ENCODE measurements at regions not wholly inside any gene's neighbourhood (a gene's known extent, or its start where the extent isn't known, plus 50 kb on each side); places are given as distances from the start of the nearest gene placed in this dataset.
A peak's percentile ranks its signal among the peaks of the same experiment; 100 is the strongest.

DNA sequence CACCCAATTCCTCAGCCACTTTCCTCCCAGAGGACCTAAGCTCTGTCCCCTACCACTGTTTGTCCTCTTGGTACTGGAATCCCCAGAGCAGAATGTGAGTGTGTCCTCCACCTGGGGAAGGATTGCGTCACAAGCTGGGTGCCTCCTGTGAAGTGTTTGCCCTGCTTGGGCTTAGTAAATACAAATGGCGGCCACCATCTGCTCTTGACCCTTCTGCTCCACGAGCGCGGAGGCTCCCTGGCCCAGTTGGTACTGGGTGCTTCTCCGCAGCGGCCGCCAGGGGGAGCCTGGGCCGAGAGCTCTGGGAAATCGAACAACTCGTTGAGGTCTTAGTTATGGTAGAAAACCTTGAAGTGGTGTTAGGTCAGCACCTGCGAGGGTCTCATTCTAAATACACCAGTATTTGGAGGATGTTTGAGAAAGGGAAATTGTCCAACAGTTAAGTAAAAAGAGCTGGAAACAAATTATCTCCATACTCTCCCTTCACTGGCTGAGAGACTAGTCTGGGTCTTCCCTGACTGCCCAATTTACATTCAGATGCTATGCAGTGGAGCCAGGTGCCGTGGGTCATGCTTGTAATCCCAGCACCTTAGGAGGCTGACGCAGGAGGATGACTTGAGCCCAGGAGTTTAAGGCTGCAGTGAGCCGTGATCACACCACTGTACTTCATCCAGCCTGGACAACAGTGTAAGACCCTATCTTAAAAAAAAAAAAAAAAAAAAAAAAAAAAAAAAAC, 74.6 kb upstream of the TEAD1 start:
- no peak overlapping the region for H3K56ac ChIP-seq (ENCODE audit: insufficient read length, low read depth, low read length)
- DNase-seq = peak; percentile 84
- H4K5ac ChIP-seq (ENCODE audit: insufficient read length, low read depth, low read length) = peak overlapping the region; percentile 19
- H3K79me1 ChIP-seq (ENCODE audit: insufficient read depth, low read depth, low read length, poor library complexity, severe bottlenecking) = no peaks in the 10 kb centered on the region
- TF ChIP-seq, protein P1, sequence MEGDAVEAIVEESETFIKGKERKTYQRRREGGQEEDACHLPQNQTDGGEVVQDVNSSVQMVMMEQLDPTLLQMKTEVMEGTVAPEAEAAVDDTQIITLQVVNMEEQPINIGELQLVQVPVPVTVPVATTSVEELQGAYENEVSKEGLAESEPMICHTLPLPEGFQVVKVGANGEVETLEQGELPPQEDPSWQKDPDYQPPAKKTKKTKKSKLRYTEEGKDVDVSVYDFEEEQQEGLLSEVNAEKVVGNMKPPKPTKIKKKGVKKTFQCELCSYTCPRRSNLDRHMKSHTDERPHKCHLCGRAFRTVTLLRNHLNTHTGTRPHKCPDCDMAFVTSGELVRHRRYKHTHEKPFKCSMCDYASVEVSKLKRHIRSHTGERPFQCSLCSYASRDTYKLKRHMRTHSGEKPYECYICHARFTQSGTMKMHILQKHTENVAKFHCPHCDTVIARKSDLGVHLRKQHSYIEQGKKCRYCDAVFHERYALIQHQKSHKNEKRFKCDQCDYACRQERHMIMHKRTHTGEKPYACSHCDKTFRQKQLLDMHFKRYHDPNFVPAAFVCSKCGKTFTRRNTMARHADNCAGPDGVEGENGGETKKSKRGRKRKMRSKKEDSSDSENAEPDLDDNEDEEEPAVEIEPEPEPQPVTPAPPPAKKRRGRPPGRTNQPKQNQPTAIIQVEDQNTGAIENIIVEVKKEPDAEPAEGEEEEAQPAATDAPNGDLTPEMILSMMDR (conservative IDR thresholded peaks at IDR 0.05) = peak; percentile 96
- no peak overlapping the region for H3T11ph ChIP-seq (ENCODE audit: low read length)
- H3K14ac ChIP-seq (ENCODE audit: insufficient read depth, low read length) = no peak overlapping the region
- H2AK5ac ChIP-seq (ENCODE audit: insufficient read length, low read length) = no peak overlapping the region
- no peaks in the 10 kb centered on the region for H3K4me1 ChIP-seq (ENCODE audit: insufficient read depth, low read length)
- no peak overlapping the region for H3K27ac Mint-ChIP-seq
- H3K4me1 Mint-ChIP-seq = peaks cover 6% of the 10 kb centered on the region in 2 experiments
- no peak overlapping the region for H2BK5ac ChIP-seq (ENCODE audit: insufficient read length, low read length)
- no peaks in the 10 kb centered on the region for H3K27me3 ChIP-seq (ENCODE audit: insufficient read depth, low read length)
- no peaks in the 10 kb centered on the region for H3K79me2 ChIP-seq (ENCODE audit: insufficient read depth, low read length)
- H3K9me3 Mint-ChIP-seq = peaks cover 2 to 6% of the 10 kb centered on the region in 2 experiments; a peak in 3 of 5 replicates
- peaks cover 1% of the 10 kb centered on the region; the same call in 1 of the 2 replicates for H3K27me3 Mint-ChIP-seq (ENCODE audit: low read depth)
- H3K23ac ChIP-seq (ENCODE audit: insufficient read length, low read depth, low read length) = no peak overlapping the region
- no peak overlapping the region for H3K4ac ChIP-seq (ENCODE audit: low read depth, low read length)
- no peak overlapping the region for H2BK120ac ChIP-seq (ENCODE audit: low read depth, low read length, poor library complexity, severe bottlenecking)
- WGBS (ENCODE audit: extremely low coverage, insufficient read length, low lambda C conversion rate) = no CpG with 5 or more reads among the region's 15 CpGs
- no peak overlapping the region for H2AFZ ChIP-seq (ENCODE audit: low read length)
- H3K9me3 ChIP-seq (ENCODE audit: control insufficient read depth, low read depth, low read length) = no peaks in the 10 kb centered on the region
- no peak overlapping the region for H3K4me2 ChIP-seq (ENCODE audit: insufficient read depth, insufficient read length, low read length)
- no peak overlapping the region for H2BK20ac ChIP-seq (ENCODE audit: low read depth, low read length, poor library complexity, severe bottlenecking)
- no peak overlapping the region for H3K18ac ChIP-seq (ENCODE audit: insufficient read length, low read depth, low read length)
- no peak overlapping the region for H4K91ac ChIP-seq (ENCODE audit: insufficient read length, low read depth, low read length)
- H3K23me2 ChIP-seq (ENCODE audit: insufficient read length, low read depth, low read length, poor library complexity, severe bottlenecking) = no peaks in the 10 kb centered on the region
- no peaks in the 10 kb centered on the region for H4K20me1 ChIP-seq (ENCODE audit: control insufficient read depth, insufficient read depth, insufficient read length)
- no peak overlapping the region for H2BK12ac ChIP-seq (ENCODE audit: insufficient read length, low read depth, low read length)
- H3K27ac ChIP-seq (ENCODE audit: insufficient read length, low read depth, low read length) = no peak overlapping the region
- no peak overlapping the region for H4K8ac ChIP-seq (replicated peaks; ENCODE audit: insufficient read length, low read depth, low read length)
- no peaks in the 10 kb centered on the region for H3K36me3 Mint-ChIP-seq (ENCODE audit: insufficient read depth in 1 of 3, low read depth in 3 of 3)
- H3K4me3 Mint-ChIP-seq = no peak overlapping the region
- H3K9ac ChIP-seq (ENCODE audit: extremely low read depth, insufficient read length, low read length) = no peak overlapping the region
- H2BK15ac ChIP-seq (ENCODE audit: low read depth, low read length) = no peak overlapping the region

All from H9 (cell line).